GM23248 (cell line): ENCODE measurements at regions not wholly inside any gene's neighbourhood (a gene's known extent, or its start where the extent isn't known, plus 50 kb on each side); places are given as distances from the start of the nearest gene placed in this dataset.
"Not testable (repeated sequence)": the region's sequence is repeated elsewhere in the genome, so short reads cannot be mapped to it uniquely, and the experiment has no call there.

ENCODE experiments used
- EZH2 ChIP-seq: fragments of 200-600 bp; sonication (generic); IDR thresholded peaks from 2 replicates; pipeline ENCODE4 v1.6.1; 2018; ENCODE audit warnings: antibody characterized with exemption, mild to moderate bottlenecking; ENCODE audit not compliant: insufficient read depth, poor library complexity, severe bottlenecking
- EZH2phosphoT487 ChIP-seq: fragments of 200-600 bp; sonication (generic); IDR thresholded peaks from 2 replicates; pipeline ENCODE4 v1.6.1; 2018; ENCODE audit warnings: antibody characterized with exemption, moderate library complexity, mild to moderate bottlenecking, low read depth; ENCODE audit not compliant: insufficient read depth

DNA sequence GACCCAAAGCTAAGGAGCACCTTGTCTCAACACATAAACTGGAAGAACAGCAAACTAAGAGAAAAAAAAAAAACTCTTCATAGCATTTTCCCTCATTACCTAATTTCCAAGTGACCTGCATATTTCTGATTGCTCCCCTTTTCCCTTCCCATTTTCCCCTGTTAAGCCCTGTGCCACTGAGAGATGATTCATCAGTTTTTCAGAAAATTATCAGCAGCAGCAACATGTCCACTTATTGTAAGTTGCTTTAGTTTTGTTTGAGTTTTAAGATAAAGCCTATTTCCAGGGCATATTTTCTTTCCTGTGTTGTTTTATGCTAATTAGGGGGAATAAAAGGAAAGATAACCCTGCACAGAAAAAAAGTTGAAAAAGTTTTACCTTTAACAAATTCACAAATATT, 236.2 kb downstream of the LIPI start:
- not testable (repeated sequence) for TF ChIP-seq EZH2, EZH2phosphoT487
